Esophagus muscularis mucosa (tissue), 3 donors: ENCODE measurements at regions not wholly inside any gene's neighbourhood (a gene's known extent, or its start where the extent isn't known, plus 50 kb on each side); places are given as distances from the start of the nearest gene placed in this dataset.

Experiments
- POLR2AphosphoS5 ChIP-seq, 2 donors: sonication (generic); formaldehyde crosslinking; IDR thresholded peaks; one replicate each; pipeline ENCODE4 v1.6.1; 2017; ENCODE audit warnings: antibody characterized with exemption in 2 of 2
- TF ChIP-seq, protein P1 (sequence below), 3 experiments: fragments of 200-600 bp in 2 of 3; fragments of 450-650 bp in 1 of 3; sonication (generic) in 2 of 3; IDR thresholded peaks; one replicate each; pipeline ENCODE4 v1.5.1; 2017 to 2019; ENCODE audit warnings: antibody characterized with exemption in 3 of 3, mild to moderate bottlenecking in 2 of 3, moderate library complexity in 1 of 3

DNA sequence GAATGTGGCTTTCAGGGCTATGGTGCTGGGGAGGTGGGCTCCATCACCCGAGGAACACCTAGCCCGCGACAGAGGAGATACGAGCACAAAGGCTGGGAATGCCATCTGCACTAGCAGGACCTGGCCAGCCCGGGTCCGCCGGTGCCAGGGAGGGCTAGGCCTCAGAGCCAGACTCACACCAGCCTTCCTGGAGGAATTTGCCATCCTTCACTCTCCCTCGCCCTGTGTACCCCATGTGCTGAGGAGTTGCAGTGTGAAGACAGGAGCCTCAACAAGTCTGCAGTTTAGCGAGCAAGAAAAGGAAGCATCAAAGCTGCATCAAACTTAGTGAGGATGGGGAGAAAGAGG lies 123.6 kb upstream of the JCAD start:
- TF ChIP-seq, protein P1, sequence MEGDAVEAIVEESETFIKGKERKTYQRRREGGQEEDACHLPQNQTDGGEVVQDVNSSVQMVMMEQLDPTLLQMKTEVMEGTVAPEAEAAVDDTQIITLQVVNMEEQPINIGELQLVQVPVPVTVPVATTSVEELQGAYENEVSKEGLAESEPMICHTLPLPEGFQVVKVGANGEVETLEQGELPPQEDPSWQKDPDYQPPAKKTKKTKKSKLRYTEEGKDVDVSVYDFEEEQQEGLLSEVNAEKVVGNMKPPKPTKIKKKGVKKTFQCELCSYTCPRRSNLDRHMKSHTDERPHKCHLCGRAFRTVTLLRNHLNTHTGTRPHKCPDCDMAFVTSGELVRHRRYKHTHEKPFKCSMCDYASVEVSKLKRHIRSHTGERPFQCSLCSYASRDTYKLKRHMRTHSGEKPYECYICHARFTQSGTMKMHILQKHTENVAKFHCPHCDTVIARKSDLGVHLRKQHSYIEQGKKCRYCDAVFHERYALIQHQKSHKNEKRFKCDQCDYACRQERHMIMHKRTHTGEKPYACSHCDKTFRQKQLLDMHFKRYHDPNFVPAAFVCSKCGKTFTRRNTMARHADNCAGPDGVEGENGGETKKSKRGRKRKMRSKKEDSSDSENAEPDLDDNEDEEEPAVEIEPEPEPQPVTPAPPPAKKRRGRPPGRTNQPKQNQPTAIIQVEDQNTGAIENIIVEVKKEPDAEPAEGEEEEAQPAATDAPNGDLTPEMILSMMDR (IDR thresholded peaks at IDR 0.05) = no peak
- no peak for TF ChIP-seq POLR2AphosphoS5 (IDR thresholded peaks at IDR 0.05)
